ENCODE measurements at regions not wholly inside any gene's neighbourhood (a gene's known extent, or its start where the extent isn't known, plus 50 kb on each side); places are given as distances from the start of the nearest gene placed in this dataset.
"Not testable (repeated sequence)": the region's sequence is repeated elsewhere in the genome, so short reads cannot be mapped to it uniquely, and the experiment has no call there.

DNA sequence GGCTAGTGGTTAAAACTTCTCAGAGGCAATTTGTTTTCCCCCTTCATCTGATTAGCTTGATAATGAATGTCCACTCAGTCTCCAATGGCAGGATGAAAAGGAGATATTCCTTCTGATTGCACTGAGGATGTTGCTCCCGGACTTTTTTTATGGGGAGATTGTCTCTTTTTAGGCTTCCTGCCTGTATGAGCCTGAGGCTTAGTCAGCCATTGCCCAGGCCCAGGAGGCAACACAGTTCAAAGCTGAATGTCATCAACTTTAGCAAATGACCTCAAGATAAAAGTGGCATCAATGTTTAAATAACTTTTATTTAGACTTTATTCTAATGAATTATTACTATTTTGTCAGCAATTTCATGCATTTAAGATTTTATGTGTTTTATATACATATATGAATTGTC, 162.9 kb upstream of the PTBP2 start:
- no peaks in the 10 kb centered on the region for H3K4me1 Mint-ChIP-seq (ENCODE audit: low read depth, unreplicated experiment)
- H3K36me3 Mint-ChIP-seq (ENCODE audit: unreplicated experiment) = peaks cover 5% of the 10 kb centered on the region
- H3K27me3 Mint-ChIP-seq (ENCODE audit: unreplicated experiment) = no peaks in the 10 kb centered on the region
- DNase-seq = no peak
- no peaks in the 10 kb centered on the region for H3K9me3 Mint-ChIP-seq (ENCODE audit: unreplicated experiment)
- TF ChIP-seq, protein P1, sequence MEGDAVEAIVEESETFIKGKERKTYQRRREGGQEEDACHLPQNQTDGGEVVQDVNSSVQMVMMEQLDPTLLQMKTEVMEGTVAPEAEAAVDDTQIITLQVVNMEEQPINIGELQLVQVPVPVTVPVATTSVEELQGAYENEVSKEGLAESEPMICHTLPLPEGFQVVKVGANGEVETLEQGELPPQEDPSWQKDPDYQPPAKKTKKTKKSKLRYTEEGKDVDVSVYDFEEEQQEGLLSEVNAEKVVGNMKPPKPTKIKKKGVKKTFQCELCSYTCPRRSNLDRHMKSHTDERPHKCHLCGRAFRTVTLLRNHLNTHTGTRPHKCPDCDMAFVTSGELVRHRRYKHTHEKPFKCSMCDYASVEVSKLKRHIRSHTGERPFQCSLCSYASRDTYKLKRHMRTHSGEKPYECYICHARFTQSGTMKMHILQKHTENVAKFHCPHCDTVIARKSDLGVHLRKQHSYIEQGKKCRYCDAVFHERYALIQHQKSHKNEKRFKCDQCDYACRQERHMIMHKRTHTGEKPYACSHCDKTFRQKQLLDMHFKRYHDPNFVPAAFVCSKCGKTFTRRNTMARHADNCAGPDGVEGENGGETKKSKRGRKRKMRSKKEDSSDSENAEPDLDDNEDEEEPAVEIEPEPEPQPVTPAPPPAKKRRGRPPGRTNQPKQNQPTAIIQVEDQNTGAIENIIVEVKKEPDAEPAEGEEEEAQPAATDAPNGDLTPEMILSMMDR (IDR thresholded peaks at IDR 0.05; ENCODE audit: partially characterized antibody, unreplicated experiment) = no peak
- H3K27ac Mint-ChIP-seq (ENCODE audit: unreplicated experiment) = no peak overlapping the region
- no peak overlapping the region for H3K4me3 Mint-ChIP-seq (ENCODE audit: unreplicated experiment)

DNA sequence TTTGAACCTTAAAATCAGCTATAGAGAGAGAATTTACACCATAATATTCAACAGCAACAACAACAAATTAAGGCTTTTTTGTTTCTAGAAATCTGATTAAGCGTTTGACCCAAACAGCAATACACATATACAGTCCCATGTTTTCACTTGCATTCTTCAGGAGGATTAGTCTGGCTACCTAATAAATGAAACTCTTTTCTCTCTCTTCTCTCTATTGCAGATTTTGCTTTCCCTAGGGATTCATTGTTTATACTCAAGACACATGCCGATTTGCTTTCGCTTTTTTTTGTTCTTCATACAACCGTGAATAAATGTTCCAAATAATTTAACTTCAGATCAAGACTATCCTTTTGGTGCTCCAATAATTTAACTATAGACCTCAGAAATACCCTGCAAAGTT, 162.4 kb upstream of the PTBP2 start:
- Mint-ChIP-seq H3K4me1 (ENCODE audit: low read depth, unreplicated experiment) (no peaks in the 10 kb centered on the region), H3K4me3 (ENCODE audit: unreplicated experiment) (no peak overlapping the region), H3K36me3 (ENCODE audit: unreplicated experiment) (peaks cover 5% of the 10 kb centered on the region), H3K9me3 (ENCODE audit: unreplicated experiment) (no peaks in the 10 kb centered on the region), H3K27ac (ENCODE audit: unreplicated experiment) (no peak overlapping the region), H3K27me3 (ENCODE audit: unreplicated experiment) (no peaks in the 10 kb centered on the region)
- no peak for DNase-seq
- TF ChIP-seq, protein P1 (IDR thresholded peaks at IDR 0.05; ENCODE audit: partially characterized antibody, unreplicated experiment) = no peak

DNA sequence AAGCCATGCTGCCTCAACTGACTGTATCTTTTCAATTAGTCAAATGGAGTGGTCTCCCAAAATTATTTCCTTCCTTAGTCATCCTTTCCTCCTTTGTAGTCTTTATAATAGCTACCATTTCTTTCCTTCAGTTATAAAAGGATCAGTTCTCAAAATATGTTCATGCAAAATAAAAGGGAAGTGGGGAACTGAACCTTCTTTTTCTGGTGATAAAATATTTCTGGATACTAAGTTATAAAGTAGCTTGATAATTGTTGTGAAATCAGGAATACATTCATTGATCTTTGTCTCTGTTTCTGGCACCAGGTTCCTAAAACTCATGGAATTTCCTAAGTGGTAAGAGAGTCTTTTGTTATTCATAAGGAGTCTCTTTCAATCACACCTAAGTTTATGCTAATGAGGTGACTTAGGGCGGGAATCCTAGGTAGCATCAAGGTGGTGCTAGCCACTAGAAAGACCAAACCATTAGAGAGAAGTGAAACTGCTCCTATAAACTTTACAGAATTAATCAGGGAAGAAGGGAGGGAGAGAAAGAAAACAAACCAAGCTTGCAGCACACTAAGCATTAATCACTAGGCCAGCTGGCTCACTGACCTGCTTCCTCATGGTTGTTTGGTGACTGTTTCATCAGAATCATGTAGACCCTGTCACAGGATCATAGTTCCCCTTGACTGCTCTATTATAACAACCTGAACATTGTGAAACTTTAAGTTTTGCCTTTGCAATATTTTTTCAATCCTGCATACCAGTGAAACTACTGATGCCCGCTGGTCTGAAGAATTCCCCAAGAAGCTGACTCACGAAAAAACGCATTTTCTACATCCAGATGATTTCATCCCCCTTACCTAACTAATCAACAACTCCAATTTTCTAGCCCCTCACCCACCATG, 161.6 kb upstream of the PTBP2 start:
- H3K4me1 Mint-ChIP-seq (ENCODE audit: low read depth, unreplicated experiment) = no peaks in the 10 kb centered on the region
- TF ChIP-seq, protein P1 (IDR thresholded peaks at IDR 0.05; ENCODE audit: partially characterized antibody, unreplicated experiment) = no peak
- H3K36me3 Mint-ChIP-seq (ENCODE audit: unreplicated experiment) = peaks cover 5% of the 10 kb centered on the region
- no peak overlapping the region for H3K4me3 Mint-ChIP-seq (ENCODE audit: unreplicated experiment)
- no peaks in the 10 kb centered on the region for H3K27me3 Mint-ChIP-seq (ENCODE audit: unreplicated experiment)
- no peak overlapping the region for H3K27ac Mint-ChIP-seq (ENCODE audit: unreplicated experiment)
- no peak for DNase-seq
- no peaks in the 10 kb centered on the region for H3K9me3 Mint-ChIP-seq (ENCODE audit: unreplicated experiment)

DNA sequence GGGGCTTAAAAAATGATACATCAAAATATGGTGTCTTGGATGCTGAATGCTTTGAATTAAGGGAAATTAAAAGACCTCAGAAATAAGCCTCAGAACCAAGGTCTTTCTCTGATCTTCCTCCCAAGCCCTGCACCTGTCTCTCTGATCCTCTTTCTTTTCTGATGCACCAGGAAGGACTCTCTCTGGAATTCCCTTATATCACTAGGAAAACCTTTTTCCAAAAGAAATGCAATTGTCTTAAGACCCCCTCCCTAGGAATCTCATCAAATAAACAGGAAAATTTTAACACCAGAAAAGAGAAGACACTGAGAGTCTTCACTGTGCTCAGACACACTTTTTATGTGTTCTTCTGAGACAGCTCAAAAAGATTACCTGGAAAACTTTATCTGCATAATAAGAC, 159.5 kb upstream of the PTBP2 start:
- peaks cover 3% of the 10 kb centered on the region for H3K4me1 Mint-ChIP-seq (ENCODE audit: low read depth, unreplicated experiment)
- no peak overlapping the region for H3K4me3 Mint-ChIP-seq (ENCODE audit: unreplicated experiment)
- H3K27me3 Mint-ChIP-seq (ENCODE audit: unreplicated experiment) = no peaks in the 10 kb centered on the region
- no peak for DNase-seq
- no peaks in the 10 kb centered on the region for H3K9me3 Mint-ChIP-seq (ENCODE audit: unreplicated experiment)
- TF ChIP-seq, protein P1 (IDR thresholded peaks at IDR 0.05; ENCODE audit: partially characterized antibody, unreplicated experiment) = no peak
- H3K27ac Mint-ChIP-seq (ENCODE audit: unreplicated experiment) = no peak overlapping the region
- peaks cover 5% of the 10 kb centered on the region for H3K36me3 Mint-ChIP-seq (ENCODE audit: unreplicated experiment)

DNA sequence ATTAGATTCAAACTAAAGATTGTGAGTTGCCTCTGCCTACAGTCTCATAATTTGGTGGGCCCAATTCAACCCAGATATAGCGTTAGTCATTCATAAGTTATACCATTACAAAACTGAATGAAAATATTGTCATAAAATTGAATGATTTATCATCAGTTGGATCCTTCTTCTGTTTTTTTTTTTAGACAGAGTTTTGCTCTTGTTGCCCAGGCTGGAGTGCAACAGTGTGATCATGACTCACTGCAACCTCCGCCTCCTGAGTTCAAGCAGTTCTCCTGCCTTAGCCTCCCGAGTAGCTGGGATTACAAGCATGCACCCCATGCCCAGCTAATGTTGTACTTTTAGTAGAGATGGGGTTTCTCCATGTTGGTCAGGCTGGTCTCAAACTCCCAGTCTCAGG, 157.2 kb upstream of the PTBP2 start:
- not testable (repeated sequence) for H3K27me3 Mint-ChIP-seq (ENCODE audit: unreplicated experiment)

More for the DNA sequence above, 157.2 kb upstream of the PTBP2 start:
- H3K36me3 Mint-ChIP-seq (ENCODE audit: unreplicated experiment); H3K4me3 Mint-ChIP-seq (ENCODE audit: unreplicated experiment); H3K27ac Mint-ChIP-seq (ENCODE audit: unreplicated experiment); DNase-seq; H3K9me3 Mint-ChIP-seq (ENCODE audit: unreplicated experiment): not testable (repeated sequence)
- H3K4me1 Mint-ChIP-seq (ENCODE audit: low read depth, unreplicated experiment) = peaks cover 16% of the 10 kb centered on the region
